GM19467 (cell line): ENCODE measurements at regions not wholly inside any gene's neighbourhood (a gene's known extent, or its start where the extent isn't known, plus 50 kb on each side); places are given as distances from the start of the nearest gene placed in this dataset.

Experiments
- ATAC-seq: cut with Tn5 transposase; IDR thresholded peaks from one replicate; pipeline ENCODE4 v1.9.1; 2021; ENCODE audit warnings: mild to moderate bottlenecking, moderate library complexity; ENCODE audit not compliant: unreplicated experiment

- ATAC-seq, result no peak
Measured at GRCh38 chr18:24999650-25000267, 352.2 kb downstream of the ZNF521 start.

- no peak for ATAC-seq
Measured at GRCh38 chr18:25001803-25002202, 350.2 kb downstream of the ZNF521 start.

GRCh38 chr18:25005541-25006403, 346.2 kb downstream of the ZNF521 start:
- no peak for ATAC-seq

GRCh38 chr18:25010623-25011374, 341.2 kb downstream of the ZNF521 start:
- no peak for ATAC-seq
